NCI-H2107 treated with DMSO at 0.1 percent for 48 hours (cell line): ENCODE measurements at regions not wholly inside any gene's neighbourhood (a gene's known extent, or its start where the extent isn't known, plus 50 kb on each side); places are given as distances from the start of the nearest gene placed in this dataset.
"Not testable (repeated sequence)": the region's sequence is repeated elsewhere in the genome, so short reads cannot be mapped to it uniquely, and the experiment has no call there.

Source experiments
- DNase-seq: peaks from one replicate; lab custom pipeline; 2025; ENCODE audit not compliant: unreplicated experiment; lab: John Stamatoyannopoulos, UW

DNA sequence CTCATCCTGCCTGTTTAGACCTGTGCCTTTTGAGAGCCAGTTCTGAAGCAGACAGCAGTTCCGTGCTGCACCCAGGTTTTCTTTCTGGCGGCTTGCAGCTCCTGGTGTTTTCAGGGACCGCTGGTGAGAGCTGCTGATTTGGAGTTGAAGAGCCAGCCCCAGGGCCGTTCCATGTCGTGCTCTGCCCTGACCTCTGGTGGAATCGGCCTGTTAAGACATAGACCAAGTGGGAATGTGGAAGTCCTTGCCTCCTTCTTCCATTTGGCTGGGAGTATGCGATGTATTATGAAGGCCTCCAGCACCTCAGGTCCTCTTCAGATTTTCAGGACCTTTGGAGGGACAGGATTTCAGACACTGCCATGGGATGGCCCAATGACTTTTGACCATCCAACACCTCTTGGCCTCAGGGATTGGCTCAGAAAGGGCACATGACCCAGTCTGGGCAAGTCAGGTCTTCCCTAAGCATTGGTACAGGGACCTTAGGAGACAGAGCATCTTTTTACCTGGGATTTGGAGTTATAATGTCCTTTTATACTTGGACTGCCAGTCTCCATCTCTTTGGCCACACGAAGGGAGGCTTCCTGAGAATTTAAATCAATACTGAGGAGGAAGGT, 136.1 kb upstream of the CLINT1 start:
- peak; percentile 46 for DNase-seq

DNA sequence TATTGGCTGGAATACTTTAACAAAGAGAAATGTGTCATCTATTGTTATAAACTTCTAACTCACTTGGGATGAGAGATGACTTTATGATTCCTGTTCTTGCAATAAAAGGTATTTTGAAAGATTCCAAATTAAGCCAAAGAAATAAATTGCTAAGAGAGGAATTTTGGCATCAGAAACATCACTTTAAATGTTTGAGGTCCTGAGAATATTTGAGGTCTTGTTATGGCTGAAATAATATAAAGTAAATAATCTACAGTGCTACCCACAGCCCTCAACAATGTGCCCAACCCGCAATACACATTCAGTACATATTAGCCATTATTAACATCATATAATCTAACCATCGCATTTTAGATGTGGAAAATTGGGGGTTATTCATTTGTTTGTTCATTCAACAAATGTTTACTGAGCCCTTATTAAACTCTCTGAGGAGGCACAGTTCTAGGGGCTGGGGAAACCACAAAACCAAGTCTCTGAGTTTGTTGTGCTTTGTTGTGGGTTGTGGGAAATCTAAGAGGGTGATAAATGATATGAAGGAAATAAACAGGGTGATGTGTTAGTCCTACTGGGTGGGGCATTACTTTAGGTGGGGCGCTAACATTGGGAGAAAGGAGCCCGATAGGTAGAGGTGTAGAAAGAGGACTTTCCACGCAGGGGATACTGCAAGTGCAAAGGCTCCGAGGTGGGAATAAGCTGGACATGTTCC, 135.2 kb upstream of the CLINT1 start:
- no peak for DNase-seq

DNA sequence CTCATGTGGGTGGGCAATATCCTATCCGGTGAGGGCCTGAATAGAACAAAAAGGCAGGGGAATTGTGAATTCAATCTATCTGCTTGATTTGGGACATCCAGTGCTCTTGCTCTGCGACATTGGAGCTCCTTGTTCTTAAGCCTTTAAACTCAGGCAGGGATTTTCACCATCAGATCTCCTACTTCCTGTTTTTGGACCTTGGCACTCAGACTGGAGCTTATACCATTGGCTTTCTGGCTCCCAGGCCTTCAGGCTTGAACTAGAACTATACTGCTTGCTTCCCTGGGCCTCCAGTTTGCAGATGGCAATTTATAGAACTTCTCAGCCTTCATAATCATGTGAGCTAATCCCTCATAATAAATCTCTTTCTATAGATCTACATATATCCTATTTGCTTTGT, 134.3 kb upstream of the CLINT1 start:
- no peak for DNase-seq

DNA sequence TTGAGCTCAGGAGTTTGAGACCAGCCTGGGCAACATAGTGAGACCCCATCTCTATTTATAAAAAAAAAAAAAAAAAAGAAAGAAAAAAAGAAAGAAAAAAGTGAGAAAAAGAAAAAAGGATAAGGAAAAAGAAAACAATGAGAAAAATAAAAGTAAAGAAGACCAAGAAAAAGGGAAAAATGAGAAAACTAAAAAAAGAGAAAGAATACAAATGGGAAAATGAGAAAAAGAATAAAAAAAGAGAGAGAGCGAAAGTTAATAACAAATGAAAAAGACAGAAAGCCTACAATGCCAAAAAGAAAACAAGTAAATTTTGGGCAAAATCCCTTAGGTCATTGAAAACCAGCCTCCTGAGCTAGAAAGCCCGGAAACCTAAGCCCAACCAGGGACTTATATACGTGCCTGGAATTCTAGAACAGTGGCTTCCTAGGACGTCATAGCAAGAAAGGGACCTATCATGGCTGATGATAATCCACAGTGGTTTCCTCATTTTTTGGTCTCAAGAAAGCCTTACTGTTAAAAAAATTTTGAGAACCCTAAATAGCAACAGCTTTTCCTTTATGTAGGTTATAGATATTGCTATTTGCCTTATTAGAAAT, 131.7 kb upstream of the CLINT1 start:
- no peak for DNase-seq

DNA sequence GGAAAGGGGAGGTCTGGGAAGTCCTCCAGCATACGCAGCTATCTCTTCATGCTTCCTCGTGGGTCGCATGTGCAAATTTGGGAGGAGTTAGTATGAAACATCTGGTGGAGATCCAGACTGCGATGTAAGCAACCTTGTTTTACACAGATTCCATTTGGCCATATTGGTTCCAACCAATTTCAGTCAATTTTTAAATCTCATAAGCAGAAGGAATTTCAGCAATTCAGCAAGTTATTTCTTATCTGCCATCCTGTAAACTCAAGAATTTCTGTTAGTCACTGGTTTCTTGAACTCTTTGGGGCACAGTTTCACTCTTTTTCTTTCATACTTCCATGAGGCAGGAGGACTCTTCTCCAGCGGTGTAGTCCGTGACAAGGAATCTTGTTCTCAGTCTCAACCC, 130.4 kb upstream of the CLINT1 start:
- no peak for DNase-seq

DNA sequence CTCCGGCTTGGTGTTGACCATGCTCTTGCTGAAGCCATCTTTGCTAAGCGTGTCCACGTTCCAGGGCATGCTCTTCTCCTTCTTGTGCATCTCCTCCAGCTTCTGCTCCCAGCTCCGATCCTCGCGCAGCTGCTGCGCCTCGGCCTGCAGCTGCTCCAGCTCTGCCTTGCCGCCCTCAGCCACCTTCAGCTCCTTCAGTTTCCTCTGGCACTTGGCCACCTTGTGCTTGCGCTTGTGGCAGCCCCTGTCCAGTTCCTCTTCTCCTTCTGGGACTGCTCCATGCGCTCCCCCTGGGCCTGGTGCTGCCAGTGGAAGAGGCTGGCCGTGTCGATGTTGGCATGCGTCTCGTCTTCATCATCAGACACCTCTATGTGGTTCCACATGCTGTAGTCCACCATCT, 128.3 kb upstream of the CLINT1 start:
- DNase-seq, result no peak

DNA sequence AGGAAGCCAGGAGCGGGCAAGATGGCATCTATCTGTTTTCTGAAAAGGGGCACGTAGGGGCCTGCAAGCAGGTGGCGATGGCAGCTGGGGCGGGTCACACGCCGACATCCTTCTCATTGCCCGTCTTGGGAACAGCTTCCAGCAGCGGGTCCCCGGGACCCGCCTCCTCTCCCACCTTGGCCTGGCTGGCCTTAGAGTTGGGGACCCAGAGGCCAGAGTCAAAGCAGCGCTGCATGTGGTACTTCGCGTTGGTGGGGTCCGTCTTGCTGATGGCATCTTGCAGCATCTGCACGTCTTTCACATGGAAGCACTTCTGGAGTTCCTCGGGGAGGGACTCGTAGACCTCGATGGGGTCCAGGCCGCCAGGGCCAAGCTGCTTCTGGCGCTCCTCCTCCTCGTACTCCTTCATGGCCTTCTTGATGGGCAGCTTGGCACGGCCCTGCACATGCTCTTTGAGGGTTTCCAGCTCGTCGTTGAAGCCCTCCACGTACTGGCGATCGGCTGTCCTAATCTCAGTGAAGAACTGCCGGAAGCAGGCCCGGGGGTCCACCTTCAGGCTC, 127.6 kb upstream of the CLINT1 start:
- no peak for DNase-seq

DNA sequence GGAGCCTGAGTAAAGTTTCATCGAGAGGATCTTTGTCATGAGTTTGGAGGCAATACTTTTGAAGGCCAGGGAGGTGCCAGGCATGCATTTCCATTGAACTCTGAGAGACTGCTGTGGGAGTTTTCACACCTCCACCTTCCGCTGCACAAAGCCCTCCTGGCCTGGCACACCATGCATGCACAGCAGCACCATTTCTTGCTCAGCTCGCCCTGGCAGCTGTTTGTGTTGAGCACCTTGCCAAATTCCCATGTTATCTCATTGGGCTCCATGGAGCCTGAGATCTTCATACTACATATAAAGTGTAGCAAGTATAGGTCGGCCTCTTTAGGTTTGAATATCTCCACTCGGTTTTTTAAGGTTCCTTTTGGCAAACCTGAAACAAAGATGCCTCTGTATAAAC, 125.7 kb upstream of the CLINT1 start:
- DNase-seq, result no peak

DNA sequence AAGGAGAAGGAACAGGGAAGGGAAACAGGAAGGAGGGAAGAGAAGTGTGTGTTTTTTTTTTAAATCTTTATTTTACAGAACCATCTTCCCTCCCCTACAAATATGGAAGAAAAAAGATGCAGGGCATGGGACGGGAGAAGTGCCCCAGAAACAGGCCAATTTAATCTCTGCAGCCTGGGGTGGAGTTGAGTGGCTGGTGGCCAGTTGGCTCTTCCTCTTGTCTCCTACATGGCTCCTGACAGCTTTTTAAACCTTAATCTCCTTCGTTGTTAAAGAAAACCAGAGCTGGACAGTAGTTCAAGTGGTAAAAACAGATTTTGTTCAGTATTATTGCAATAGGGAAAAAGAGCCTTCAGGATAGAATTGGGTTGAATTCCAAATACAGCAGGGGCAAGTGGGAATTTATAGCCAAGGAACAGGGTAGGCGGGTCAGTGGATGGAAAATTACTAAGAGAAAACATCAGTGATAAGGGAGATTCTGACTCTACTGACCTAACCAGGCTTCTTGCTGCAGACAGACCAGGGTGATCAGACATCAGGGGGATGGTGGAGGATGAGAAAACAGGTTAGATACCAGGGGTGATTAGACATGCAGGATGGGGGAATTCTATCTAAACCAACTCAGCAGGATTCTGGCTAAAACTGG, 125.1 kb upstream of the CLINT1 start:
- DNase-seq, result no peak

DNA sequence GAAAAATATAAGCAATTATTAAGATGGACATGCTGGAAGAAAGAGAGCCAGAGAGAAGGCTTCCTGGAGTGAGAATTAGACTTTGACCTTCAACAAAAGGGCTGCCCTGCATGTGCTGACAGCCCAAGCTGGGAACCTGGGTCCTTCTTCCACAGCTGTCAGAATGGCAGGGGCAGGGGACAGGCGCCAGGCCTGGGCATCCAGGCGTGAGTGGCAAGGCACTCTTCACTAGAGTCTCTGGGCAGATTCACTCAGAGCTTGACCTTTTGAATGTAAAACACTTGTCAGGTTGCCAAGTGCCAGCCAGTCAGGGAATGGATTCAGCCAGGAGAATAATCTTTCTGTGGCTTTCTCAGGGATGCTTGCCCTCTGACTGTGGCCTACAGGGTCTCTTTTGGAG, 119.1 kb upstream of the CLINT1 start:
- no peak for DNase-seq

DNA sequence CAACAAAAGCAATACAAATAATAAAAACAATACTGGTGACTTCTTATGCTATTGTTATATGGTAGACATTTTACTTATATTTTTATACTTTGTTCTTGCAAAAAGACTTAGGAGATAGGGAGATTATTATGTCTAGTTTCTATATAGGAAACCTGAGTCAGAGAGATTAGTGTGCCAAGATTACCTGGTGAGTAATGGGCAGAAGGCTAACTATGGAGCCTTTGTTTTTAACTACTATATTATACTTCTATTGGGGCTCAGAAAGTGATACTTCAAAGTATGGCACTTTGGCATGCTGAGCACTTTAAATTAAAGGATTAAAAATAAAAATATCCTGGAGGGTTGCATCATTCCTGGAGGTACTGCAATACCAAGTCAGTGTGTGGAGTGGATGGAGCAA, 117.5 kb upstream of the CLINT1 start:
- DNase-seq, result no peak

DNA sequence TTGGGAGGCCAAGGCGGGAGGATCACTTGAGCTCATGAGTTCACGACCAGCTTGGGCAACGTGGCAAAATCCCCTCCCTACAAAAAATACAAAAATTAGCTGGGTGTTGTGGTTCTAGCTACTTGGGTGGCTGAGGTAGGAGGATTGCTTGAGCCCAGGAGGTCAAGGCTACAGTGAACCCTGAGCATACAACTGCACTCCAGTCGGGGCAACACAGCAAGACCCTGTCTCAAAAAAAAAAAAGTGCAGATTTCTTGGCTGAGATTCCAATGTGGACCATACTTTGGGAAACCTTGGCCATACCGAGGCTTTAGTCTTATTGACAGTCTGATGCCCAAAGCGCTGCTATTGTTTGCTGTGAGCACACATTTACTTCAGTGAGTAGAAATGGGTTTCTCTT, 113.6 kb upstream of the CLINT1 start:
- DNase-seq, result no peak

DNA sequence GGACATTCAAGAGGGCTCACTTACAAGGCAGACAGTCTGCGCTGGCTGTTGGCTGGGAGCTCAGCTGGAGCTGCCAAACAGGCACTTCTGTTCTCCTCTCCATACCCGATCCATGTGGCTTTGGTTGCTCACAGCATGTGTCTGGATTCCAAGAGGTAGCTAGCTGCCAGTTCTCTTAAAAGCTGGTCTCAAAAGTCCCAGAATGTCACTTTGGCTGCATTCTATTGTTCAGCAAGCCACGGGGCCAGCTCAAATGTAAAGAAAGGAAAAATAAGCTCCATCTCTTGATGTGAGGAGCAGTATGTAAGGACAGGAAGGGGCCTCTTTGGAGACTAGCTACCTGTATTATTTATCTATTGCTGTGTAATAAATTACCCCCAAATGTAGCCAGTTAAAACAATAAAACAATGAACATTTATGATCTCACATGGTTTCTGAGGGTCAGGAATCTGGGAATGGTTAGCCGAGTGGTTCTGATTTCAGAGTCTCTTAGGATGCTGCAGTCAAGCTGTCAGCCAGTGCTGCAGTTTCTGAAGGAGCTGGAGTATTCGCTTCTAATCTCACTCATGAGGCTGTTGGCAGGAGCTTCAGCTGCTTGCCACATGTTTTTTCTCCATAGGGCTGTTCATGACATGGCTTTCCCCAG, 112.7 kb upstream of the CLINT1 start:
- peak; percentile 65 for DNase-seq

DNA sequence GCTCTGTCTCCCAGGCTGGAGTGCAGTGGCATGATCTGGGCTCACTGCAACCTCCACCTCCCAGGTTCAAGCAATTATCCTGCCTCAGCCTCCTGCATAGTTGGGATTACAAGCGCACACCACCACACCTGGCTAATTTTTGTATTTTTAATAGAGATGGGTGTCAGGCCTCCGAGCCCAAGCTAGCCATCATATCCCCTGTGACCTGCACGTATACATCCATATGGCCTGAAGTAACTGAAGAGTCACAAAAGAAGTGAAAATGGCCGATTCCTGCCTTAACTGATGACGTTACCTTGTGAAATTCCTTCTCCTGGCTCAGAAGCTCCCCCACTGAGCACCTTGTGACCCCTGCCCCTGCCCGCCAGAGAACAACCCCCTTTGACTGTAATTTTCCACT, 109.6 kb upstream of the CLINT1 start:
- not testable (repeated sequence) for DNase-seq

DNA sequence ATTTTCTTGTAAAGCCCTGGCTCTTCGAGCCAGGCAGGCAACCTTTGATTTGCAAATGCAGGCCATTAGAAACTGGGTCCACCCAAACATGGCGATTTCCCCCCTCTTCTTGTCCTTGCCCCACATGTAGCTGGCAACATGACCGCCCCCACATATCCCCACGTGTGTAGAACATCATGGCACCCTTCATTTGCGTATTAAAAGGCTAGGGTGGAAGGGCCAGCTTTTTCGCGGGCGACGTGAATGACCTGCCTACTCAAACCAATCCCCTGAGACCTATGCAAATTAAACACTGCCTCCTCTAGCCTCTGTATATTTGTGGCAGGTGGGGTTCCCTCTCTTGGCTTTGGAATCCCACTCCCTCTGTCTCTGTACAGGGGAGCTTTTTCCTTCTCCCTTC, 107.0 kb upstream of the CLINT1 start:
- DNase-seq, result no peak

DNA sequence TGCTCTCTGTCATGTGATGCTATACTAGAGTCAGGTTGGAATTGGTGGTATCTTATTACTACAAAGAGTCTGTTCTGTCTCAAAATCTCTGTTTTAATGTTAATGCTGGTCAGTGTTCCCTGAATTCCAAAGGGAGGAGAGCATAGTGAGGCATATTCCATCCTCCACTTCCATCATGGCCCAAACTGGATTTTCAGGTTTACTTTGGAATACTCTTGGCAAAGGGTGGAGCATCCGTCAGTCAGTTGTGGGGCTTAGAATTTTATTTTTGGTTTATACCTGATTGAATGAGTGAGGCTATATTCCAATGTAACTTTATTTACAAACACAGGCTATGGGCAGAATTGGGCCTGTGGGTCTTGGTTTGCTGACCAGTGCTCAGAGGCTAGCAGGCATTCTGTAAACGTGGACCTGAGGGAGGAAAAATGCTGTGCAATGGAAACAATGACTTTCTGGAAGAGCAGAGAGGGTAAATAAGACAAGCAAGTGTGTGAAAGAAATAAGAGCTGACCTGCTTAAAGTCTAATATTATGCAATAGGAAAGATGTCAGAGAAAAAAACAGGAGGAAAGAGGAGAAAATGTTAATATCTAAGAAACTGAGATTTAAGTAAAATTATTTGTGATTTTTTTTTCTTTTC, 106.2 kb upstream of the CLINT1 start:
- no peak for DNase-seq

DNA sequence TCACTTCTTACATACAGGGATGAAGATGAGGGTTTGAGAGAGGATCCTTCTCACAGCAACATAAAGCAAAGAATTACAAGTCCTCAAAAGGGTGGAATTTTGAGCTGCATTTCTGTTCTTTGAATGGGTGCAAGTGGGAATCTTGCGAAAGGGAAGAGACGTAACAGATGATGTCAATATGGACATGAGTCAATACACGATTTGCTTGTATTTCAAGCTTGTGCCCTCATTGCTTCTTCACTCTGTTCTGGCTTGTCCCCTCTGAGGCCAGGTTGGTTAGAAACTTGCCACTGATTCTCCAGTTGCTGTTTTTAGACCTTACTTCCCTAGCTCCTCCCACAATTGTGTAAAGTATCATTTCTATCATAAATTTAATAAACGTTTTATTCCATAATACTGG, 104.8 kb upstream of the CLINT1 start:
- no peak for DNase-seq

DNA sequence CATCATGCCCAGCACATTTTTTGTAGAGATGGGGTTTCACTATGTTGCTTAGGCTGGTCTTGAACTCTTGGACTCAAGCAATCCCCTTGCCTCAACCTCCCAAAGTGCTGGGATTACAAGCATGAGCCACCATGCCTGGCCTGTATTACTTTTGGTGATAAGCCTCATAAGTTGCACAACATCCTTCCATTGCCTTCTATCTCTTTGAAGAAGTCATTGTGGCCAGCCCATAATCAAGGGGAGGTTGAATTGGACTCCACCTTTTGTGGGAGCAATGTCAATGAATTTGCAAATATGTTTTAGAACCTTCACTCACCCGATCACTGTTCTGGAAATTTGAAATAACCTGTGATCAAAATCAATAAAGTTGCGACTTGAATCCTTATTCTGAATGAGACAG, 104.3 kb upstream of the CLINT1 start:
- no peak for DNase-seq

DNA sequence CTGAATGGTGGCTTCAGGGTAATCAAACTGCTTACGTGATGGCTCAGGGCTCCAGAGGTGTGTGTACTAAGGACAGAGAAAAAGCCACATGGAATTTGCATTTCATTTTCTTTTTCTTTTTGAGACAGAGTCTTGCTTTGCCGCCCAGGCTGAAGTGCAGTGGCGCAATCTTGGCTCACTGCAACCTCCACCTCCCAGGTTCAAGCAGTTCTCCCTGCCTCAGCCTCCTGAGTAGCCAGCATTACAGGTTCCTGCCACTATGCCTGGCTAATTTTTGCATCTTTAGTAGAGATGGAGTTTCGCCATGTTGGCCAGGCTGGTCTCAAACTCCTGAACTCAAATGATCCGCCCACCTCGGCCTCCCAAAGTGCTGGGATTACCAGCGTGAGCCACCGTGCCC, 103.7 kb upstream of the CLINT1 start:
- not testable (repeated sequence) for DNase-seq

DNA sequence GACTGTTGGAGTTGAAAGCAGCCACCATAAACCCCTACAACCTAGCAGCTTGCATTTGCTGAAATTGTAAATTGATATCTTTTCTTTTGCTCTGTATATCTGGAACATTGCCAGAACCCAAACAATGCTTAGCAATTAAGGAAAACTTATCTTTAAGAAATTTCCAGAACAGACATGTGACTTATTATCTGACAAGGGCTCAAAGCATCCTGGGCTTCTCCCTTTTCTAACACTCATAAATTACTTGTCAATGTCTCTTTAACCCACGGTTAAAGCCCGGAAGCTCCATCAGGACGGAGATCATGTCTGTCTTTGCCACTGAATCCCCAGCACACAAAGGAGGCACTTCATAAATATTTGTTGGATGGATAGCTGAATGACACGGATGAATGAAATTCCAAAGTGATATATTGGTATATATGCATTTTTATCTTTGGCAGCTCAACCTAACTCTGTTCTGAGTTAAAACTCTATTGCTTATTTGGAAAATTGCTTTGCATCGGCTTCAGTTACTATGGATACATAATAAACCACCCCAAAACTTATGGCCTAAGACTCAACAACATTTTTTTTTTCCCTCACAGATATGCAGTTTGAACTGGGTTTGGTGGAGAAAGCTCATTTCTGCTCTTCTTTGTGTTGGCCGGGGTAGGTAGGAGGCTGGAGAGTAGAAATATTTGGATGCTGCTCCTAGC, 103.1 kb upstream of the CLINT1 start:
- DNase-seq, result peak; percentile 16
